Superior temporal gyrus (tissue), 1 donor: ENCODE measurements at regions not wholly inside any gene's neighbourhood (a gene's known extent, or its start where the extent isn't known, plus 50 kb on each side); places are given as distances from the start of the nearest gene placed in this dataset.
A peak's percentile ranks its signal among the peaks of the same experiment; 100 is the strongest.
"Not testable (repeated sequence)": the region's sequence is repeated elsewhere in the genome, so short reads cannot be mapped to it uniquely, and the experiment has no call there.

Source experiments
- DNase-seq: peaks from one replicate; pipeline ENCODE4 v3.0.0-alpha.2; 2016; ENCODE audit errors: extremely low spot score

DNA sequence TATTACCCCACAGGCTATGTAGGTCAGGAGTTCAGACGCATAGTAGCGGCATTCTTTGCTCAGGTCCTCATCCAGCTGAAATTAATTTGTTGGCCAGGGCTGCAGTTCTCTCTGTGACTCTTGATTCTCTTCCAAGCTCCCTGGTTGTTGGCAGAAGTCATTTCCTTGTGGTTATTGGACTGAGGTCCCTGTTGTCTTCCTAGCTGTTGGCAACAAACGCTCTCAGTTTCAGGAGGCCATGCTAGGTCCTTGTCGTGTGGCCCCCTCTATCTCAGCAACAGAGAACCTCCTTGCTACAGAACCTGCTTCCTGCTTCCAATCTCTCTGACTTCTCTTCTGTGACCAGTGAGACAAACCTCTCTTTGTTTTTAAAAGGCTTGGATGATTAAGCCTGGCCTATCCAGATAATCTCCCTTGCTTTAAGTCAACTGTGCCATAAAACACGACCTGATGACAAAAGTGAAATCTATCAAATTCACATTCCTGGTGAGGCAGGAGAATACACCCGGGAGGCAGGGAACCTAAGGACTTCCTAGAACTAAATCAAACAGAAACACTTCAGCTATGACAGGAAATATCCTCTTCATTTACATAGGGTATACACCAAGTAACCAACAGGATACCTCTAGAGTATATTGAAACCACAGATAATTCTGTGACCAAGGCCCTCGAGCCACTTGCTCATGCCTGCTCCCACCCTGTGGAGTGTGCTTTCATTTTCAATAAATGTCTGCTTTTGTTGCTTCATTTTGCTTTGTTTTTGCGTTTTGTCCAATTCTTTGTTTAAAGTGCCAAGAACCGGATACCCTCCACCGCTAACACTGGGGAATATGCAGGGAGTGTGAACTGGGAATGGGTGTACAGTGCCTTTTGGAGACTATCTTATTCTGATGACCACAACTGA, 196.0 kb downstream of the BTBD3 start:
- peak; percentile 54 for DNase-seq

DNA sequence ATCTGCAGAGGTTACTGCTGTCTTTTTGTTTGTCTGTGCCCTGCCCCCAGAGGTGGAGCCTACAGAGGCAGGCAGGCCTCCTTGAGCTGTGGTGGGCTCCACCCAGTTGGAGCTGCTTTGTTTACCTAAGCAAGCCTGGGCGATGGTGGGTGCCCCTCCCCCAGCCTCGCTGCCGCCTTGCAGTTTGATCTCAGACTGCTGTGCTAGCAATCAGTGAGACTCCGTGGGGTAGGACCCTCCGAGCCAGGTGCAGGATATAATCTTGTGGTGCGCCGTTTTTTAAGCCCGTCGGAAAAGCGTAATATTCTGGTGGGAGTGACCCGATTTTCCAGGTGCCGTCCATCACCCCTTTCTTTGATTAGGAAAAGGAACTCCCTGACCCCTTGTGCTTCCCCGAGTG, 211.4 kb downstream of the BTBD3 start:
- DNase-seq = not testable (repeated sequence)

DNA sequence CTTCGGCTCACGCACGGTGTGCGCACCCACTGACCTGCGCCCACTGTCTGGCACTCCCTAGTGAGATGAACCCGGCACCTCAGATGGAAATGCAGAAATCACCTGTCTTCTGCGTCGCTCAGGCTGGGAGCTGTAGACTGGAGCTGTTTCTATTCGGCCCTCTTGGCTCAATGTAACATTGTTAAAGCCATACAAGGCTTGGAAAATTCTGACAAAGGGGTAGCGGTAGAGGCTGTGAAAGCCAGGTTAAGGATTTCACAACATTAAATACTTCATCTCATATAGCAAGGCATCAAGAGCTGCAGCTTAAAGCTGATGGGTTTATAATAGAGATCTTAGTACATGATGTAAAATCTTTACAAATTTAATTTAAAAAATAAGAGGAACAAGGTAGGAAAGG, 211.8 kb downstream of the BTBD3 start:
- DNase-seq = not testable (repeated sequence)

DNA sequence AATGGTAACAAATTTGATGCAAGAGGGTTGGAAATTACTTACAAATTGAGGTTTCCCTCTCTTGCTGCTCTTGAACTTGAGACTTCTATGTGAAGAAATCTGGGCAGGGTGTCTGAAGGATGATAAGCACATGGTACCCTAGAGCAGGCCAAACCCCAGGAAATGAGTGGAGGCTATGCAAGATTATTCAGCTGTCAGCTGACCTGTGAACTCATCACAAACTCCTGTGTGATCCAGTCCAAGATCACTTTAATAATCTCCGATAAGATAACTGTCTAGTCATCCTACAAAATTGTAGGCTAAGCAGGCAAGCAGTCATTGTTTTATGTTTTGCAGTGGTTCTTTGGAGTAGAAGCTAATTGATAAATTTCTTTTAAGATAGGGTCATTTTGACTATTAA, 213.1 kb downstream of the BTBD3 start:
- no peak for DNase-seq

DNA sequence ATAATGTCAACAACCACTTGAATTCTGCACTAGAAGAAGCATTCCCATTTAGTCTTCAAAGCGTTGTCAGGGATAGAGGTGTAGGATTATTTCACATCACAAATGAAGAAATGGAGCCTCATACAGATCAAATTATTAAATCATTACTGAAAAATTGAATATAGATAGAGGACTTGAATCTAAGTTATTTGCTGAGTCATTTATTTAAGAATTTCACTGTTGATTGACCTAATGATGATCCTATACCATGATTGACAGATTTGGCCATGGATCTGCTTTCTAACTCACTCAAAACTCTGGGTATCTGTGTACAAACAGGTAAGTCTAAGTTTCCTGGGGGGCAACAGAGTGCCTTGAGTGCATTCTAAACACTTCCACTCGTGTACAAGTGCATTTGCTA, 215.9 kb downstream of the BTBD3 start:
- no peak for DNase-seq

DNA sequence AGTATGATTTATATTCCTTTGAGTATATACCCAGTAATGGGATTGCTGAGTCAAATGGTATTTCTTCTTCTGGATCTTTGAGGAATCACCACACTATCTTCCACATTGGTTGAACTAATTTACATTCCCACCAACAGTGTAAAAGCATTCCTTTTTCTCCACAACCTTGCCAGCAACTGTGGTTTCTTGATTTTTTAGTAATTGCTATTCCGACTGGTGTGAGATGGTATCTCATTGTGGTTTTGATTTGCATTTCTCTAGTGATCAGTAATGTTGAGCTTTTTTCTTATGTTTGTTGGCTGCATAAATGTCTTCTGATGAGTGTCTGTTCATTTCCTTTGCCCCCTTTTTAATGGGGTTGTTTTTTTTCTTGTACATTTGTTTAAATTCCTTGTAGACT, 228.3 kb downstream of the BTBD3 start:
- not testable (repeated sequence) for DNase-seq

DNA sequence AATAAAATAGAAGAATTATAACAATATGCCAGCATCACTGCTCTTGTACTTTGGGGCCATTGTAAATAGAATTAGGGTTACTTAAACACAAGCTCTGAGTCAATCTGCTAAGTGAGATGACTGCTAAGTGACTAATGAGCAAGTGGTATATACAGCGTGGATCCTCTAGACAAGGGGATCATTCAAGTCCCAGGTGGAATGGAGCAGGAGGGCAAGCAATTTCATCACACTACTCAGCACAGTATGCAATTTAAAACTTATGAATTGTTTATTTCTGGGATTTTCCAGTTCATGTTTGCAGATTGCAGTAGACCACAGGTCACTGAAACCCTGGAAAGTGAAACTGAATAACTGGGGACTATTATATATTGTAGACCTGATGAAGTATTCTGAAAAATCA, 235.3 kb downstream of the BTBD3 start:
- DNase-seq = no peak

DNA sequence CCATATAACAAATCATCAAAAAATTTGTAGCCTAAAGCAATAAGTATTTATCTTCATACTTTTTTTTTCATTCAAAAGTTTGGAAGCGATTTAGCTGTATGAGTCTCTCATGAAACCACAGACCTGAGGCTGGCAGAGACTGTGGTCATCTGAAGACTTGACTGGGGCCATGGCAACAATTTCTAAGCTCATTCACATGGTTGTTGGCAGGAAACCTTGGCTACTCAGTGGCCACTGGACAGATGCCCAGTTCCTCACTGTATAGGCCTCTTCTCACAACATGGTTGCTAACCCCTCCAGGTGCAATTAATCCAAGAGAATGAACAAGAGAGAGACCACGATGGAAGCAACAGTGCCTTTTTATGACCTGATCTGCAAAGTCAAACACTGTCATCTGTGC, 235.9 kb downstream of the BTBD3 start:
- DNase-seq = no peak

DNA sequence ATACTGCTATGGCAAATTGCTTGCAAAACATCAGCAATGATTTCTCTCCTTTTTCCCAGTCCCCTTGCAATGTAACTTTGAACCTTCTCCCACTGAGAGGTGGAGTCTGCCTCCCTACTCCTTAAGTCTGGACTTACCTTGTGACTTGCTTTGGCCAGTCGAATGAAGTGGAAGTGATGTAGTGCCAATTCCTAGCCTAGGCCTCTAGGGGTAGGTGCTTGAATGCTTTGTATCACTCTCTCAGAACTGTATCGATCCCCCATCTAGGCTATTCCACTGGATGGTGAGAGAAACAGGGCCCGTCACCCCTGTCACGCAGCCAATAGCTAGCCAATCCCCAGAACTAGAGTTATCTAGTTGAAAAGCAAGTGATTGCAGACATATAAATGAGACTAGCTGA, 238.6 kb downstream of the BTBD3 start:
- DNase-seq = no peak

DNA sequence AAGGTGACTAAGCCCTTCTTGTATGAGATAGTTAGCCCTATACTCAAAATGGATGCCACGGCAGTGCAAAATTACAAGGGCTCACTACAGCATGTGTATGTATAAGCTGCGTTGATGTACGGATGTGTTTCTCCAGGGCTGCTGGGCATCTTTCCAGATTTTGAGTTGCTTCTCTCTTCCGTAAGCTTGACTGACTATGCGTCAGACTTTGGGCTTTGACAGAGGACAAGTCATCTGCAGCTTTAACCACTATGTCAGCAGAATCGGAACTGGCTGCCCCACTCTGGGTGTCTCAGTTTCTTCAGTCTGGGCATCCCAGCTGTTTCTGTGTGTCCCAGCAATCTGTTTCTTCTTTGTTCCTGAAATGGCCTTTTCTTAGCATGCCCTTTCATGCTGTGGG, 241.6 kb downstream of the BTBD3 start:
- no peak for DNase-seq

DNA sequence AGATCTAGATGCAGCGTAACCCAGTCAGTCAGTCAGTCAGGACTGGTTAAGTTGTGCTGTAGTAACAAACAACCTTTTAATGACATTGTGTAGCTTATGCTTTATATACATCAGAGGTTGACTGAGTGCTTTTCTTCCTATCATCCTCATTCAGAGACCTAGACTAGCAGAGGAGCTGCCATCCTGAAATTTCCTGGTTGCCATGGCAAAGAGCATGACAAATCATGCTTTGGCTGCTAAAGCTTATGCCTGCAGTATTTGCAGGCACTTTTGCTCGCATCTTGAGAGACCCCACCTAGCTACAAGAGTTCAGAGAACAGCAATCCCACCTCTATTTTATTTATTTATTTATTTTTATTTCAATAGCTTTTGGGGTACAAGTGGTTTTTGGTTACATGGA, 244.0 kb downstream of the BTBD3 start:
- peak; percentile 17 for DNase-seq

DNA sequence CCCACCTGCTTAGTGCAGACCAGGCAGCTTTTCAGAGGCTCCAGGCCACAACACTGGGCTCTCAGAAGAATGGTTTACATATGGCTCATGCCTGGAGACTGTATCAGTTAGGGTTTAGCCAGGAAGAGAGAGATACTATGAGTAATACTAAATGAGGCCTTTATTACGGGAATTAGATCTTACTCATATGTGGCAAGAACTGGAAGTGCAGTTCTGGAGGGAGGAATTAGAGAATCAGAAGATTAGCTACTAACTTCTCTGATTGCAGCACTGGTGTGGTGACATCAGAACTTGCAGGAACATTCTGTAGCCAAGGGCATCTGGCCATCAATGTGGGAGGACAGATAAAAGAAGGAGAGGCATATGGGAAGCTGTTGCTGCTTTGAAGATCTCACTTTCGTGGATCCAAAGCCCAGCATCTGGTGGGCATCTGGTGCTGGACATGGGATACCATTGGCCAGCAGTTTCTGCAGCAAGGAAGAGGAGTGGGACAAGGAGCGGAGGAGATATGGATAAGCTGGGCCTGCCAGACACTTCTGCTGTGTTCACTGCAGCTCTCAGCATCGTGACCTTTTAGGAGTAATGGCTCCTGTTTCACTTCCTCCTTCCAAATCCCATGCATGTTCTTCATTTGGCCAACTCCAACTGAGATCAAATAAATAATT, 248.5 kb downstream of the BTBD3 start:
- DNase-seq = peak; percentile 29

DNA sequence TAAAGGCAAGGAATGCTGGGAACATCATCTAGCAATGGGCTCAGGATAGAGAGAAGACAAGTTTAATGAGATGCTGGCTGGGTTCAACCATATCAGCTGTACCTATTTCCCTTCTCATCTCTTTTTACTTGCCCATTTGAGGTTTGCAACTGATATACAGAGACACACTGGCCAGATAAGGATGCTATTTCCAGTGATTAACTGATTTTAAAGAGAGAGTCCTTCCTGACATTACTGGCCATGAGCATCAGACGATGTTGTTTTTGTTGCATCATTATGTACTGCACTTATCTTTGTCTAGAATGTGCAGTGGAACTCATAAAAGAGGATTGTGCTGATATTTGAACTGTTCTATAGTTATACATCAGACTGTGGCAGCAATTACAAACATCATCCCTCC, 252.7 kb downstream of the BTBD3 start:
- DNase-seq = no peak

DNA sequence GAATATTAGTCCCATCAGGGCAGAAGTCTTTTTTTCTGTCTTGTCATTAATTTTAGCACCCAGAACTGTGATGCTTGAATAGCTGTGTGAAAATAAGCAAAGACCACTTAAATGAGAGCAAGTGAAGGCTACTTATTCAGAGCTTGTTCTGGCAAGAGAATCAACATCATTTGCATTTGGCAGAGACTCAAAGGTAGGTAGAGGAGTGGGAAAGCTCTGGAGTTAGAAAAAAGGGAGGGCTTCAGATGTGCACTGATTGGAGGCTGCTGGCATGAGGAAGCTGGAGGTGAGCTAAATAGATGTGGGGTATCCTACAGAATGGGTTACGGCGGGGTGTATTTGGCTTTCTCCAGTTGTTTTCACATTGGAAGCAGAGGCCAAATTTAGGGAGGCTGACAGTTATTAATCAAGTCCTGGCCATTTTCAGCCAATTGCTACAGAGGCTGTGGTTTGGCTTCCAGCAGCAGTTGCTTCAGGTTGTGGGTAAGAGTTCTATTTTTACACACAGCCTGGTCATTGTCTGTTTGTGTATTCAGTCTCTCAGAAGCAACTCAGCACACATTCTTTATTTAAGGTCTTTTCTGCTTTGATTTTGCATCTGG, 254.3 kb downstream of the BTBD3 start:
- DNase-seq = no peak

DNA sequence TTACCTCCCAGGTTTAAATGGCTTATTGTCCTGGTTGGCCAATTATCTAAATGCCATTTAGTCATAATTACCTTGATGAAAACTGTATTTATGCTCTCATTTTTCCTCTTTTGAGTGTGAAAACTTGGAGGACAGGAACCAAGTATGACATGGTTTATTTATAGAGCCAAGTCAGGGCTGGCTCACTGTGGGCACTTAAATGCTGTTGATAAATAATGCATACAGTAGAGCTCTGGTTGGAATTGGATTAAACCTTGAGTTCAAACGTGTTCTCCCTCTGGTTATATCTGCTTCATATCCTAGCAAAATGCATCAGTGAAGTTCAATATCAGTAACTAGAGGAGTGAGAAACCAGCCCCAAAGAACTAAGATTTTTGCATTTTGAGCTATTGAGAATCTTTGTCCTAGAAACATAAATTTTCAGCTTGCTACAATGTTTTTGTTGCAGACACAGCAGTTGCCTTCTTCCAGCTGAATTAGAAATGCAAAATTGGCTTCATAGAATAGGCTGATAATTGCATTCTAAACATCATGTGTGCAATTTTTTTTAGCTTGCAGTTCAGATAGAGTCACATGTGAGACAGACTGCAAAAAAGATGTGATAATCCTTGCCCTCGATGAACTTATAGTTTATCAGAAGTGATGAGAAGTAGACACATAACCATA, 255.8 kb downstream of the BTBD3 start:
- DNase-seq = peak; percentile 53

DNA sequence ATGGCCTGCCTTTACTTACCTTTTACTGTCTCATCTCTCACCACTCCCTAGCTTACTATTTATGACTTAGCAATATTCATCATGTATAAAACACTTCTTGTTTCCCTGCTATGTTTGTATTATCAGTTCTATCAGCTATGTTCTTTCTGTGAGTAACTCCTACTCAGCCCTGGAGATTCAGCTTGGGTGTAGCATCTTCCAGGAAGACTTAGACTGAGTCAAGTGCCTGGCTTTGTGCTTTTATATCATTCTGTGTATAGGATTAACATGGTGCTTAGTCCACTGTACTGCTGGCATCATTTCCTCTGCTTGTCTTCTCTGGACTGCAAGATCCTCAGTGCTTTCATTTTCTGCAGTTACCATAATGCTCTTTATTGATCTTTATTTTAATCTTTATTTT, 257.8 kb downstream of the BTBD3 start:
- DNase-seq = peak; percentile 17

DNA sequence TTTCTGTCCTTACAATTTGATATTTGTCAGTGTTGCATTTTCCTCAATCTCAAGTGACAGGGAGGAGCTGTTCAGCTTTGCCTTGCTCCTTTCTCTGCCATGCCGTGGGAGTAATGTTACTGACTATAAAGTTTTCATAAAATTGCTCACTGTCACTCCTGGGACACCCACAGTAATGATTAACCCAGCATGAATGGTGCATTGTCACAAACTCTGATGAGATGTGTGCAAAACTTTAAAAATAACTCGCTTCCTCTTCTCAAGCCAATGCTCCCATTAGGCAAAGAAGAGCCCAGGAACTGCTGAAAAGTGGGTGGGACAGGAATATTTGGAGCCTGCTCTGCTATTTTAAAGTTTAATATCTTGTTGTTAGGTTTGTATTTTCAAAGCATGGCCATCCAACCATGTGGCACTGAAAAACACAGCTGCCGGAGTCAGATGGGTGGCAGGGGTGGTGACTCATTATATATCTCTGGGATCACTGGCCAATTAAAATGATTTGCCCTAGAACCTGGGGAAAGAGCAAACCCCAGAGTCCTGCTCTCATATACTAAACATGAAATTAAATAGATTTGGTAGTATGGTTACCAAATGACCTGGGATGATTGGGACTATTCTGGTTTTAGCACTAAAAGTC, 260.1 kb downstream of the BTBD3 start:
- peak; percentile 30 for DNase-seq

DNA sequence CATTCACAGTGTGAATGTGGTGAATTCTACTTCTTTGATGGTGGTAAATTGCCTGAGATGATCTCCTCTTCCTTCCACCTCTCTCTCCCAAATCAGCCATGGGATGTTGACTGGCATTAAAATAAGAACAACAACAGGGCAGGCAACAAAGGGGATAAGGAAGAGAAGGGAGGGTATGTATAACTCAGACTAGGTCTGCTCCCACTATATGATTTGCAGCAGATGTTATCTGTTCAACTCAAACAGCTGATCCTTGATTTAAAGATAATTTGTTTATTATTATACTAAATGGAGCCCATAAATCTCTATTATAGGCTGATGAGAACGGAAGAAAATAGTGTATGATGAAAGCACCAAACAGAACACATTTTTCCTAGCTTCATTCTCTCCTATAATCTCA, 262.0 kb downstream of the BTBD3 start:
- no peak for DNase-seq

DNA sequence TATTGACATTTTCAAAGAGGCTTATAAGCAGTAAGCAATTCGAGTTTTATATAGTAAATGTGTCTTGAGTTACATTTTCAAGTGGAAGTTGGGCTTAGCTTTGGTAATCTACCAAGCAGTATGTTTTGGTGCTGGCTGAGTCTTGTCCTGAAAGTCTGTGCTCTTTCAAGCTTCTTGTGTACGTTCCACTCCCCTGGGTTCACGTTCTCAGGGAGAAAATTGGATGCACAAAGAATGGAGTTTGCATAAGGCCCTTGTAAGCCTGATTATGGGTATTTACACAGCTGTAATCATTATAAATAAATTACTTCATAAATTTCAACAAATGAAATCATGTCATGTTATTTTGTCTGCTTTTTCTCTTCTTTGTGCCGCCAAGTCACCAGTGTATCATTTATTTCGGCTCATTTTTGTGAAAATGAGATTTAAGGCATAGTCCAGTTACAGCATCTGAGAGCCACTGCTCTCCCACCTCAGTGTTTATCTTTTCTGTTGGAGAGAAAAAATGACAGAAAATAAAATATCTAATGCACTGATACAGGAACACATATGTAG, 262.5 kb downstream of the BTBD3 start:
- DNase-seq = no peak

DNA sequence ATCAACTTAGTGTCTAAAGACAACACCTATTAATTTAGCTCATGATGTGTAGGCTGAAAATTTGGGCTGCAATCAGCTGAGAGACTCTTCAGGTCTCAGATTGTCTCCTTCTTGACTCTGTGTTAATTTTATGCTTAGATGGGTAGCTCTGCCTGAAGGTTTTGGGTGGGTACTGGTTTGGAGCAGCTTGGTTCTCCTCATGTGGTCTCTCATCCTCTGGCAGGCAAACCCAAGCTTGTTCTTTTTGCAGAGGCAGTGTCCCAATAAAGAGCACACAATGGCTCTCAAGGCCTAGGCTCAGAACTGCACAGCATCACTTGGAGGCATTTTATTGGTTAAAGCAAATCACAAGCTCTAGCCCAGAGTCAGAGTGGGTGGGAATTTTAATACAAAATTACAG, 280.6 kb downstream of the BTBD3 start:
- no peak for DNase-seq

DNA sequence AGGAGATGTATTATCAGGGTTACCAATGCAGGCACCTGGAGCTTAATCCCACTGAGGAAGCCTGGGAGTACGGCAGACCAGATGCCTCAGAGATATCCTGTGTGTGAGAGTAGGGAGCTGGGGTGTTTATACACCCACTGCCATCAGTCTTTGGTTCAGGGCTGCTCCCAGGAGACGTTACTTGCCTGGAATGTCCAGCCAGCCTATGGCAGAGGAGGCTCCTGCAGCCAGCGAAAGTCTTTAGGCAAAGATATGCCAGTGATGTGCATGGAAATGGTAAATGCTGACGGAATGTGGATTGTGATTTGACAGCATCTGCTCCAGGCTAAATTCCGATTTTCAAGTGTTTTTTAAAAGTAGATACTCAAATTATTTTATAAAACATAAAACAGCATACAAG, 282.0 kb downstream of the BTBD3 start:
- no peak for DNase-seq
